ENCODE measurements at regions not wholly inside any gene's neighbourhood (a gene's known extent, or its start where the extent isn't known, plus 50 kb on each side); places are given as distances from the start of the nearest gene placed in this dataset.

- DNase-seq (ENCODE audit: extremely low spot score), result no peak
- no peak for TF ChIP-seq CTCF (IDR thresholded peaks at IDR 0.05; ENCODE audit: control extremely low read depth, extremely low read depth, low read depth, missing control alignments)
- ChIA-PET POLR2A (no interaction called here), CTCF (interaction anchor here (0.9 to 2.5 kb wide), 4 partner anchors 9 to 56 kb away, joined by 3 to 13 read pairs (median 3); no protein-coding TSS in a partner anchor)
Observed at GRCh38 chr9:99544526-99544925, 277.2 kb upstream of the NR4A3 start.

- DNase-seq (ENCODE audit: extremely low spot score), result no peak
- ChIA-PET POLR2A (no interaction called here), CTCF (interaction anchor here (2.1 kb wide), 1 partner anchor 10 kb away, joined by 5 read pairs; no protein-coding TSS in a partner anchor)
- no peak for TF ChIP-seq CTCF (IDR thresholded peaks at IDR 0.05; ENCODE audit: control extremely low read depth, extremely low read depth, low read depth, missing control alignments)
Observed at GRCh38 chr9:99549441-99549840, 272.2 kb upstream of the NR4A3 start.

- DNase-seq (ENCODE audit: extremely low spot score), result no peak
- CTCF ChIA-PET, result interaction anchor here (1.0 to 1.3 kb wide), 3 partner anchors 9 to 18 kb away, joined by 3 to 5 read pairs (median 3); no protein-coding TSS in a partner anchor
- POLR2A ChIA-PET, result no interaction called here
- no peak for TF ChIP-seq CTCF (IDR thresholded peaks at IDR 0.05; ENCODE audit: control extremely low read depth, extremely low read depth, low read depth, missing control alignments)
Observed at GRCh38 chr9:99555792-99556191, 265.9 kb upstream of the NR4A3 start.

- no peak for DNase-seq (ENCODE audit: extremely low spot score)
Observed at GRCh38 chr9:99556998-99557397, 264.7 kb upstream of the NR4A3 start.

GRCh38 chr9:99557816-99558215 is 263.9 kb upstream of the NR4A3 start:
- ChIA-PET CTCF (interaction anchor here (1.1 kb wide), 1 partner anchor 11 kb away, joined by 5 read pairs; no protein-coding TSS in a partner anchor), POLR2A (no interaction called here)
- DNase-seq (ENCODE audit: extremely low spot score), result no peak
- no peak for TF ChIP-seq CTCF (IDR thresholded peaks at IDR 0.05; ENCODE audit: control extremely low read depth, extremely low read depth, low read depth, missing control alignments)

More at GRCh38 chr9:99556998-99557397, 264.7 kb upstream of the NR4A3 start:
- POLR2A ChIA-PET, result no interaction called here
- CTCF ChIA-PET, result interaction anchor here (0.8 to 1.3 kb wide), 2 partner anchors 22 to 33 kb away, joined by 3 read pairs; no protein-coding TSS in a partner anchor
- TF ChIP-seq CTCF (IDR thresholded peaks at IDR 0.05; ENCODE audit: control extremely low read depth, extremely low read depth, low read depth, missing control alignments), result no peak

- ChIA-PET CTCF (interaction anchor here (0.9 to 1.2 kb wide), 5 partner anchors 11 to 36 kb away, joined by 3 to 5 read pairs (median 3); no protein-coding TSS in a partner anchor), POLR2A (no interaction called here)
- DNase-seq (ENCODE audit: extremely low spot score), result no peak
- TF ChIP-seq CTCF (IDR thresholded peaks at IDR 0.05; ENCODE audit: control extremely low read depth, extremely low read depth, low read depth, missing control alignments), result no peak
Observed at GRCh38 chr9:99559776-99560175, 261.9 kb upstream of the NR4A3 start.
